ENCODE measurements at regions not wholly inside any gene's neighbourhood (a gene's known extent, or its start where the extent isn't known, plus 50 kb on each side); places are given as distances from the start of the nearest gene placed in this dataset.

DNA sequence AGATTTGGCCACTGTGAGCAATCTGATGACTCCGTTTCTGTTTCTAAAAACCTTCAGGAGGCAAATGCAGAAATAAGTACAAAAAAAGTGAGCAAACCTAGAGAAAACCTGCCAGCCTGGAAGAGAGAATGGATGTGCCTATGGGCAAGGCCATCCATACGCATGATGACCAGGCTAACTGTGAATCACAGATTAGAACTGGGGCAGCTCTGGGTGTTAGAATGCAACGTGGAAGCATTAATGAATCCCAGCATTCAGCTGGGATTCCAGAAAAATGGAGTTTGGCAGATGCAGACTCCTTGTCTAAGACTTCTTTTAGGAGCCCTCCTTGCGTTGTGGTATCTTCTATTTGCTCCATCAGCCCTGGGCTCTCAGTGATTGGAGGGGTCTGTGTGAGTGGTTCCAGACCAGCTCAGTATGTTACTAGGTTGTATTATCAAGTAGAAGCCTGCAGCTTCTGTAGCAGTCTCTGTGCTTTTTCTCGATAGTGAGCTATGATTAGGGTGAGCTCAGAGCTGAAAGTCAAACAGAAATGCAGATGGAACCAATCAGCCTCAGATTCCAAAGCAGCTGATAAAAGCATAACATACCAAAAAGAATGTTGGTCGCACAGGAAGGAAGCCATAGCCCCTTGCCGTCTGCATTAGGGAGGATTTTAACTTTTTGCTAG is 154.0 kb downstream of the PSMG1 start:
- no peak overlapping the region for H3K27ac ChIP-seq
- TF ChIP-seq, protein P1, sequence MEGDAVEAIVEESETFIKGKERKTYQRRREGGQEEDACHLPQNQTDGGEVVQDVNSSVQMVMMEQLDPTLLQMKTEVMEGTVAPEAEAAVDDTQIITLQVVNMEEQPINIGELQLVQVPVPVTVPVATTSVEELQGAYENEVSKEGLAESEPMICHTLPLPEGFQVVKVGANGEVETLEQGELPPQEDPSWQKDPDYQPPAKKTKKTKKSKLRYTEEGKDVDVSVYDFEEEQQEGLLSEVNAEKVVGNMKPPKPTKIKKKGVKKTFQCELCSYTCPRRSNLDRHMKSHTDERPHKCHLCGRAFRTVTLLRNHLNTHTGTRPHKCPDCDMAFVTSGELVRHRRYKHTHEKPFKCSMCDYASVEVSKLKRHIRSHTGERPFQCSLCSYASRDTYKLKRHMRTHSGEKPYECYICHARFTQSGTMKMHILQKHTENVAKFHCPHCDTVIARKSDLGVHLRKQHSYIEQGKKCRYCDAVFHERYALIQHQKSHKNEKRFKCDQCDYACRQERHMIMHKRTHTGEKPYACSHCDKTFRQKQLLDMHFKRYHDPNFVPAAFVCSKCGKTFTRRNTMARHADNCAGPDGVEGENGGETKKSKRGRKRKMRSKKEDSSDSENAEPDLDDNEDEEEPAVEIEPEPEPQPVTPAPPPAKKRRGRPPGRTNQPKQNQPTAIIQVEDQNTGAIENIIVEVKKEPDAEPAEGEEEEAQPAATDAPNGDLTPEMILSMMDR (IDR thresholded peaks at IDR 0.05): no peak
- TF ChIP-seq POLR2A (IDR thresholded peaks at IDR 0.05): no peak
- H3K9me3 ChIP-seq: no peaks in the 10 kb centered on the region
- no peak for DNase-seq
- H3K27me3 ChIP-seq: no peaks in the 10 kb centered on the region
- WGBS, 2 donors: 49 to 55% methylated on average over 7 of the region's 7 CpGs
- H3K36me3 ChIP-seq (ENCODE audit: low read depth, missing control alignments): no peaks in the 10 kb centered on the region
- H3K4me3 ChIP-seq: no peak overlapping the region
- peaks cover 7% of the 10 kb centered on the region for H3K4me1 ChIP-seq
- intact Hi-C loops (cut with DNase I; ENCODE audit: low total_unique reads): no loop called here

DNA sequence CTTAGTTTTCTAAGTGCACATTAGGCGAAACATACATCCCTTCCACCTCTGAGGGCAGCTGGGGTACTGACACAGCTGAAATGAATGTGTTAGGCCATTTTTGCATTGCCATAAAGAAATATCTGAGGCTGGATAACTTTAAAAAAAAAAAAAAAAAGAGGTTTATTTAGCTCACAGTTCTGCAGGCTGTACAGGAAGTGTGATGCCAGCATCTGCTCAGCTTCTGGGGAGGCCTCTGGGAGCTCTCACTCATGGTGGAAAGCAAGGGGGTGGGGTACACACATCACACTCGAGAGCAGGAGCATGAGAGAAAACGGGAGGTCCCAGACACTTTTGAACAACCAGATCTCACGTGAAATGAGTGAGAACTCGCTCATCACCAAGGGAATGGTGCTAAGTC is 158.1 kb downstream of the PSMG1 start:
- TF ChIP-seq POLR2A (IDR thresholded peaks at IDR 0.05): no peak
- TF ChIP-seq, protein P1 (IDR thresholded peaks at IDR 0.05): no peak
- intact Hi-C loops (cut with DNase I; ENCODE audit: low total_unique reads): no loop called here
- Histone ChIP-seq H3K27me3 (no peaks in the 10 kb centered on the region), H3K36me3 (ENCODE audit: low read depth, missing control alignments) (no peaks in the 10 kb centered on the region), H3K27ac (no peak overlapping the region), H3K4me3 (no peak overlapping the region), H3K4me1 (peaks cover 31% of the 10 kb centered on the region), H3K9me3 (no peaks in the 10 kb centered on the region)
- 92 to 97% methylated on average over 5 of the region's 5 CpGs for WGBS, 2 donors
- no peak for DNase-seq

DNA sequence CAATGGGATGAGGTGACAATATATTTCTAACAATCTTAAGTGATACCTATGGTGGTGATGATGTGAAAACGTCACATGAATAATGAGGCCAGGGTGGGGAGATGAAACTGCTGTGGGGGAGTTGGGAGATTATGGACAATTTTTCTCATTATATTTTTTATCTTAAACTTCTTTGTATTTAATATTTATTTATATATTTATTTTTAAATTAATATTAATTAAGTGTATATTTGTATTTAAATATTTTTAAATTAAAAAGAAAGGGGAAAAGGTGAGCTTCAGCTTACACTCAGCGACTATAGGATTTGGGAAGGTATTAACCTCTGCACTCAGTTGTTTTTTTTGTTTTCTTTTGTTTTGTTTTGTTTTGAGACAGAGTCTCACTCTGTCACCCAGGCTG is 158.7 kb downstream of the PSMG1 start:
- DNase-seq: no peak
- H3K4me1 ChIP-seq: peaks cover 31% of the 10 kb centered on the region
- intact Hi-C loops (cut with DNase I; ENCODE audit: low total_unique reads): no loop called here
- H3K27ac ChIP-seq: no peak overlapping the region
- H3K9me3 ChIP-seq: no peaks in the 10 kb centered on the region
- TF ChIP-seq POLR2A (IDR thresholded peaks at IDR 0.05): no peak
- TF ChIP-seq, protein P1 (IDR thresholded peaks at IDR 0.05): no peak
- H3K27me3 ChIP-seq: no peaks in the 10 kb centered on the region
- WGBS, 2 donors: 88 to 90% methylated on average over 2 of the region's 2 CpGs
- H3K4me3 ChIP-seq: no peak overlapping the region
- no peaks in the 10 kb centered on the region for H3K36me3 ChIP-seq (ENCODE audit: low read depth, missing control alignments)

DNA sequence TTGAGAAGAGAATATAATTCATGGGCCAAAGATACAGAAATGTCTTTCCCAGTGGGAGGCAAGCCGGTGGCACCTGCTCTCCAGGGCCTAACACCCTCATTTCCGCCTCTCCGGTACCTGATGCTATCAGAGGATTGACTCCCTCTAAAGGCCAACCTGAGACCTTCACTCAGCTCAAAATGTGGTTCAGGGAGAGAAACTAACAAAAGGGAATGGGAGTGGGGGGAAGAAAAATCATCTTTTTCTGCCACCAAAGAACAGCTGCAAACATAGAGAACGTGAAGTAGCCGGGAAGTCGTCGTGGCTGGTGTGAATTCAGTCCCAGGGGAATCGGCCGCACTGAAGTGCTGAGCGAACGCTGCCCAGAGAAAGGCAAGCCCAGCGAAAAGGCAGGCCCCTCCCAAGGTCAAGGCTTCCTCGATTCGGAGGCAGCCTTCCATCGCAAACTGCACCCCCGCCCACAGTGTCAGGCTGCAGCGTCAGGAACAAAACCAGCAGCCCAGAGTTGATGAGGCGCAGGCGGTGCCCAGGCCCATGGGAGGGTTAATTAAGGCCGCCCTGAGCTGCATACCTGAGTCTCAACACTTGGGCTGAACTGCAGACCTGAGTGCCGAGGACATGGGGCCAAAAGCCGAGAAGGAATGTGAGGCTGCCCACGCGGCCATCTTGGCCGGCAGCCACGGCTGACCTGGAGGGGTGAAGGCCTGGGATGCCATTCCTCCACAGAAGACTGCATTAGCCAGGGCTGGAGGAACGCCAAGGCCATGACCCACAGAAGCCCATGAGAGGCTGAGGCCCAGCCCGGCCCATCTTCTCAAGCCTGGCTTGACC is 160.2 kb downstream of the PSMG1 start:
- Histone ChIP-seq H3K27me3 (no peaks in the 10 kb centered on the region), H3K27ac (peak overlapping the region; percentile 19 to 64), H3K9me3 (no peaks in the 10 kb centered on the region), H3K4me1 (peaks cover 24% of the 10 kb centered on the region), H3K36me3 (ENCODE audit: low read depth, missing control alignments) (no peaks in the 10 kb centered on the region), H3K4me3 (no peak overlapping the region)
- WGBS, 2 donors: 19 to 36% methylated on average over 13 to 28 of the region's 28 CpGs
- TF ChIP-seq POLR2A (IDR thresholded peaks at IDR 0.05): no peak
- TF ChIP-seq, protein P1 (IDR thresholded peaks at IDR 0.05): no peak
- intact Hi-C loops (cut with DNase I; ENCODE audit: low total_unique reads): no loop called here
- DNase-seq: peak; percentile 74
